ENCODE measurements at regions not wholly inside any gene's neighbourhood (a gene's known extent, or its start where the extent isn't known, plus 50 kb on each side); places are given as distances from the start of the nearest gene placed in this dataset.

DNA sequence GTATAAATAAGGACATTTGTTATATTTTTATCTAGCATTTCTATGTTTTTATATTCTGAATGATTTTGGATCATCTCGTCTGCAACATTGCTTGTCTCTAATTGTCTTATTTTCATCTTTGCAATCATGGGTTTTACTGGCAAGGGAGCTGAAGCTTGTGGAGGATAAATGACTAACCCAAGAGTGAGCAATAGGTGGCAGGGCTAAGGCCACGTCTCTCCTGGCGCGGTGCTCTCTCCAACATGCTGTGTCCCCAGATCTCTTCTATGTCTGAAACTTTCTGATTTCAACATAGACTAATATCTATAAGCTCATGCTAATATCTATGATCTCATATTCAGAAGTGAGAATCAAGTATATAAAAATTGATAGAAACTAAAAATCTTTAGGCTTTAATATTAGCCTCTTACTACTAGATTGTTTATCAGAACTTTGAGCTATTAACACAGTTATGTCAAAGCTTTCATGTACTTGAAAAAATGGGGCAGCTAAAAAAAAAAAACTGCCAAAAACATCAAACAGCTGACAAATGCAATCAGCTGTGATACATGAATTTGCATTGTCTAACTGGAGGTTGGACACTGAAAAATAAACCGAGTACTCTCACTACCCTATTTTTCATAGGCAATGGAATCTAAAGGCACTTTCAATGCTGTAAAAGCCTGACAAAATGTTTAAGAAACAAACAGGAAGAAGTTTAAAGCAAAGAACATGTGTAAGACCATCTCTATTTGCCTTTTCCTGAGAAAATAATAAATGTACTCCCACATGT is 169.2 kb downstream of the TMA16 start:
- FAIRE-seq (no peak), DNase-seq (ENCODE audit: low read depth in 1 of 2, low spot score in 2 of 2) (no peak)
- Histone ChIP-seq H3K18ac (ENCODE audit: extremely low read depth, low read length) (no peak overlapping the region), H4K8ac (ENCODE audit: extremely low read depth, insufficient read depth, low read length) (no peak overlapping the region), H4K91ac (replicated peaks; ENCODE audit: insufficient read length, low read length) (no peak overlapping the region), H3K79me1 (ENCODE audit: low read depth, low read length) (no peaks in the 10 kb centered on the region), H3K9me3 (ENCODE audit: insufficient read depth in 2 of 2, low read depth in 1 of 2, low read length in 1 of 2) (no peaks in the 10 kb centered on the region), H4K20me1 (replicated peaks in 1 of 2; ENCODE audit: control insufficient read depth in 1 of 2, insufficient read depth in 2 of 2, low read length in 2 of 2) (no peaks in the 10 kb centered on the region), H3K14ac (ENCODE audit: insufficient read length) (no peak overlapping the region), H2BK5ac (ENCODE audit: low read depth, low read length) (no peak overlapping the region), H3K56ac (replicated peaks; ENCODE audit: insufficient read length, low read depth, low read length) (no peak overlapping the region), H3K4ac (replicated peaks; ENCODE audit: insufficient read length, low read depth, low read length) (no peak overlapping the region), H2BK12ac (ENCODE audit: low read depth, low read length) (no peak overlapping the region), H2BK120ac (replicated peaks; ENCODE audit: low read depth, low read length) (no peak overlapping the region), H3K27me3 (replicated peaks in 1 of 4; ENCODE audit: control insufficient read depth in 3 of 4, extremely low read depth in 1 of 4, insufficient read depth in 3 of 4, low read length in 3 of 4) (no peaks in the 10 kb centered on the region), H3K4me1 (replicated peaks in 1 of 4; ENCODE audit: control insufficient read depth in 3 of 4, insufficient read depth in 4 of 4, low read length in 3 of 4) (no peaks in the 10 kb centered on the region), H3K79me2 (ENCODE audit: control insufficient read depth in 1 of 2, insufficient read depth in 2 of 2, low read length in 2 of 2) (no peaks in the 10 kb centered on the region), H3K27ac (ENCODE audit: low read depth, low read length) (no peak overlapping the region), H2AK5ac (ENCODE audit: low read depth, low read length) (no peak overlapping the region), H3K9ac (replicated peaks in 1 of 4; ENCODE audit: extremely low read depth in 1 of 4, low read depth in 3 of 4, low read length in 3 of 4) (no peak overlapping the region), H4K5ac (ENCODE audit: insufficient read length, low read depth, low read length) (no peak overlapping the region), H3K23me2 (ENCODE audit: low read depth, low read length) (no peaks in the 10 kb centered on the region), H3K4me3 (ENCODE audit: extremely low read depth in 1 of 4, insufficient read depth in 2 of 4, low read depth in 3 of 4, low read length in 4 of 4) (no peak overlapping the region), H3K23ac (ENCODE audit: insufficient read length) (no peak overlapping the region), H2BK15ac (ENCODE audit: low read length) (no peak overlapping the region), H3K4me2 (ENCODE audit: insufficient read depth in 1 of 2, low read depth in 2 of 2, low read length in 2 of 2) (no peak overlapping the region), H3K36me3 (ENCODE audit: control insufficient read depth in 2 of 4, insufficient read depth in 4 of 4, low read length in 3 of 4) (no peaks in the 10 kb centered on the region), H2AFZ (ENCODE audit: low read length) (no peak overlapping the region), H2BK20ac (ENCODE audit: low read length) (no peak overlapping the region)
- ChIA-PET POLR2A (ENCODE audit: partially characterized antibody) (no interaction called here), CTCF (ENCODE audit: partially characterized antibody) (interaction anchor here (1.1 to 1.4 kb wide), 3 partner anchors 9 to 112 kb away, joined by 3 to 4 read pairs (median 3); no protein-coding TSS in a partner anchor)
- WGBS, 2 experiments (ENCODE audit: extremely low coverage in 1 of 2, insufficient coverage in 1 of 2, insufficient read length in 1 of 2, insufficient replicate concordance in 2 of 2, low coverage in 1 of 2, low lambda C conversion rate in 2 of 2, missing lambda C conversion rate in 1 of 2): 91% methylated on average over 5 of the region's 5 CpGs; no CpG with 5 or more reads in 1 of the 2 experiments
- TF ChIP-seq, protein P1, sequence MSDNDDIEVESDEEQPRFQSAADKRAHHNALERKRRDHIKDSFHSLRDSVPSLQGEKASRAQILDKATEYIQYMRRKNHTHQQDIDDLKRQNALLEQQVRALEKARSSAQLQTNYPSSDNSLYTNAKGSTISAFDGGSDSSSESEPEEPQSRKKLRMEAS (IDR thresholded peaks at IDR 0.05): no peak
- TF ChIP-seq RXRA (IDR thresholded peaks at IDR 0.05; ENCODE audit: insufficient read depth, low read depth, low read length) (no peak), SRF (IDR thresholded peaks at IDR 0.05; ENCODE audit: low read depth, low read length) (no peak), HDAC6 (IDR thresholded peaks at IDR 0.05; ENCODE audit: low read depth, low read length) (no peak), CREB1 (IDR thresholded peaks at IDR 0.05) (no peak), POU5F1 (IDR thresholded peaks at IDR 0.05; ENCODE audit: low read depth, low read length) (no peak), RNF2 (IDR thresholded peaks at IDR 0.05; ENCODE audit: borderline replicate concordance, low read depth, low read length, missing control alignments, poor library complexity, severe bottlenecking) (no peak), TEAD4 (IDR thresholded peaks at IDR 0.05; ENCODE audit: low read depth, low read length) (no peak), POLR2A (IDR thresholded peaks at IDR 0.05; ENCODE audit: control extremely low read depth in 1 of 2, low read depth in 2 of 2, low read length in 2 of 2) (no peak), KDM1A (IDR thresholded peaks at IDR 0.05; ENCODE audit: borderline replicate concordance, low read length) (no peak), EZH2 (IDR thresholded peaks at IDR 0.05; ENCODE audit: low read depth, low read length, severe bottlenecking) (no peak)
- TF ChIP-seq, protein P2, sequence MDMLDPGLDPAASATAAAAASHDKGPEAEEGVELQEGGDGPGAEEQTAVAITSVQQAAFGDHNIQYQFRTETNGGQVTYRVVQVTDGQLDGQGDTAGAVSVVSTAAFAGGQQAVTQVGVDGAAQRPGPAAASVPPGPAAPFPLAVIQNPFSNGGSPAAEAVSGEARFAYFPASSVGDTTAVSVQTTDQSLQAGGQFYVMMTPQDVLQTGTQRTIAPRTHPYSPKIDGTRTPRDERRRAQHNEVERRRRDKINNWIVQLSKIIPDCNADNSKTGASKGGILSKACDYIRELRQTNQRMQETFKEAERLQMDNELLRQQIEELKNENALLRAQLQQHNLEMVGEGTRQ (IDR thresholded peaks at IDR 0.05; ENCODE audit: low read length): no peak

Measured in H1 (cell line).